ENCODE measurements at regions not wholly inside any gene's neighbourhood (a gene's known extent, or its start where the extent isn't known, plus 50 kb on each side); places are given as distances from the start of the nearest gene placed in this dataset.
"Not testable (repeated sequence)": the region's sequence is repeated elsewhere in the genome, so short reads cannot be mapped to it uniquely, and the experiment has no call there.

- no peak for DNase-seq
Observed at GRCh38 chr17:65305116-65305515, 167.9 kb downstream of the RGS9 start.

GRCh38 chr17:65301882-65302281 lies 164.7 kb downstream of the RGS9 start:
- not testable (repeated sequence) for DNase-seq

GRCh38 chr17:65301184-65301583 lies 164.0 kb downstream of the RGS9 start:
- DNase-seq, result no peak

- DNase-seq, result no peak
Observed at GRCh38 chr17:65297916-65298315, 160.7 kb downstream of the RGS9 start.

GRCh38 chr17:65297384-65297783 lies 160.2 kb downstream of the RGS9 start:
- peak; percentile 12 to 62 for DNase-seq

- DNase-seq, result peak; percentile 64 to 79
Observed at GRCh38 chr17:65294181-65294719, 157.1 kb downstream of the RGS9 start.

- no peak for DNase-seq
Observed at GRCh38 chr17:65293584-65294180, 156.5 kb downstream of the RGS9 start.

- no peak for DNase-seq
Observed at GRCh38 chr17:65292430-65292829, 155.3 kb downstream of the RGS9 start.

GRCh38 chr17:65291301-65291700 lies 154.1 kb downstream of the RGS9 start:
- DNase-seq, result not testable (repeated sequence)

- DNase-seq, result no peak
Observed at GRCh38 chr17:65290616-65291015, 153.4 kb downstream of the RGS9 start.

GRCh38 chr17:65290056-65290455 lies 152.9 kb downstream of the RGS9 start:
- no peak for DNase-seq

- DNase-seq, result no peak
Observed at GRCh38 chr17:65287040-65287439, 149.9 kb downstream of the RGS9 start.

GRCh38 chr17:65283704-65284103 lies 146.5 kb downstream of the RGS9 start:
- DNase-seq, result no peak

GRCh38 chr17:65279456-65279855 lies 142.3 kb downstream of the RGS9 start:
- DNase-seq, result no peak

GRCh38 chr17:65278820-65279184 lies 141.6 kb downstream of the RGS9 start:
- DNase-seq, result no peak

- DNase-seq, result peak; percentile 62 to 77
Observed at GRCh38 chr17:65278050-65278819, 141.1 kb downstream of the RGS9 start.

GRCh38 chr17:65277576-65277975 lies 140.4 kb downstream of the RGS9 start:
- DNase-seq, result no peak

Data from NCI-H524 (cell line).